Peyer's patch (tissue), 4 donors: ENCODE measurements at regions not wholly inside any gene's neighbourhood (a gene's known extent, or its start where the extent isn't known, plus 50 kb on each side); places are given as distances from the start of the nearest gene placed in this dataset.

ENCODE experiments used
- DNase-seq, 3 donors: peaks; one replicate each; pipeline ENCODE4 v3.0.0-alpha.2; 2017 to 2019
- H3K27ac ChIP-seq, 4 donors: fragments of 200-600 bp; sonication (generic); one replicate each; pipeline ENCODE4 v1.5.1; 2016 to 2019
- H3K27me3 ChIP-seq, 2 donors: fragments of 200-600 bp; sonication (generic); one replicate each; pipeline ENCODE4 v1.5.1; 2019
- H3K36me3 ChIP-seq, 3 donors: fragments of 200-600 bp; sonication (generic); one replicate each; pipeline ENCODE4 v1.5.1; 2016 to 2019
- H3K4me1 ChIP-seq, 4 donors: fragments of 200-600 bp; sonication (generic); one replicate each; pipeline ENCODE4 v1.5.1; 2016 to 2019
- H3K4me3 ChIP-seq, 4 donors: fragments of 200-600 bp; sonication (generic); 1 replicate in 3 of 4; 2 replicates in 1 of 4; pipeline ENCODE4 v1.5.1; 2016 to 2019; ENCODE audit warnings: mild to moderate bottlenecking in 1 of 4
- H3K9me3 ChIP-seq, 4 donors: fragments of 200-600 bp; sonication (generic); one replicate each; pipeline ENCODE4 v1.5.1; 2016 to 2019; ENCODE audit warnings: mild to moderate bottlenecking in 1 of 4
- POLR2A ChIP-seq, 2 donors: fragments of 450-650 bp; IDR thresholded peaks; one replicate each; pipeline ENCODE4 v1.5.1; 2017; ENCODE audit warnings: antibody characterized with exemption in 2 of 2, mild to moderate bottlenecking in 2 of 2, moderate library complexity in 2 of 2
- TF ChIP-seq, protein P1 (sequence below), 6 experiments: fragments of 450-650 bp in 4 of 6; fragments of 200-600 bp in 2 of 6; sonication (generic) in 1 of 6; IDR thresholded peaks; one replicate each; pipeline ENCODE4 v1.5.1; 2017 to 2019; ENCODE audit warnings: antibody characterized with exemption in 6 of 6, mild to moderate bottlenecking in 3 of 6, moderate library complexity in 1 of 6

DNA sequence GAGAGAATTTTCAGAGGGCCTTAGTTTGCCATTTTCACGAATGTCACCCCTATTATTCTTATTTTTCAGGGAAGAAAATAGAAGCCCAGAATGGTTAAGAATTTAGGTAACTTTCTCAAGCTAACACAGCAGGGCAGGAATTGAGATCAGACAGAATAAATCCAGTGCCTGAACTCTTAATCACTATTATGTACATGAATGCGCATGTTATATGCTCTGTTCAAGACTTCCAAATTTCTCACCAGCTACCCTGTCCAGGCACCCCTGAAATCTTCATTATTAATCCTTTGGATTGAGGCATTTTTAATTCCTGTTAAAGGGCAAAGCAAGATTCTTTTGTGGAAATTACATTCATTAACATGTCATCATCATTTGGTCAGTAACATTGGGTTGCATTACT lies 218.4 kb downstream of the ACTR3 start:
- Histone ChIP-seq H3K27ac (no peak overlapping the region), H3K4me1 (no peaks in the 10 kb centered on the region), H3K36me3 (no peaks in the 10 kb centered on the region), H3K9me3 (no peaks in the 10 kb centered on the region), H3K4me3 (no peak overlapping the region), H3K27me3 (no peaks in the 10 kb centered on the region)
- TF ChIP-seq POLR2A (IDR thresholded peaks at IDR 0.05) = no peak
- TF ChIP-seq, protein P1, sequence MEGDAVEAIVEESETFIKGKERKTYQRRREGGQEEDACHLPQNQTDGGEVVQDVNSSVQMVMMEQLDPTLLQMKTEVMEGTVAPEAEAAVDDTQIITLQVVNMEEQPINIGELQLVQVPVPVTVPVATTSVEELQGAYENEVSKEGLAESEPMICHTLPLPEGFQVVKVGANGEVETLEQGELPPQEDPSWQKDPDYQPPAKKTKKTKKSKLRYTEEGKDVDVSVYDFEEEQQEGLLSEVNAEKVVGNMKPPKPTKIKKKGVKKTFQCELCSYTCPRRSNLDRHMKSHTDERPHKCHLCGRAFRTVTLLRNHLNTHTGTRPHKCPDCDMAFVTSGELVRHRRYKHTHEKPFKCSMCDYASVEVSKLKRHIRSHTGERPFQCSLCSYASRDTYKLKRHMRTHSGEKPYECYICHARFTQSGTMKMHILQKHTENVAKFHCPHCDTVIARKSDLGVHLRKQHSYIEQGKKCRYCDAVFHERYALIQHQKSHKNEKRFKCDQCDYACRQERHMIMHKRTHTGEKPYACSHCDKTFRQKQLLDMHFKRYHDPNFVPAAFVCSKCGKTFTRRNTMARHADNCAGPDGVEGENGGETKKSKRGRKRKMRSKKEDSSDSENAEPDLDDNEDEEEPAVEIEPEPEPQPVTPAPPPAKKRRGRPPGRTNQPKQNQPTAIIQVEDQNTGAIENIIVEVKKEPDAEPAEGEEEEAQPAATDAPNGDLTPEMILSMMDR (IDR thresholded peaks at IDR 0.05) = no peak
- no peak for DNase-seq

DNA sequence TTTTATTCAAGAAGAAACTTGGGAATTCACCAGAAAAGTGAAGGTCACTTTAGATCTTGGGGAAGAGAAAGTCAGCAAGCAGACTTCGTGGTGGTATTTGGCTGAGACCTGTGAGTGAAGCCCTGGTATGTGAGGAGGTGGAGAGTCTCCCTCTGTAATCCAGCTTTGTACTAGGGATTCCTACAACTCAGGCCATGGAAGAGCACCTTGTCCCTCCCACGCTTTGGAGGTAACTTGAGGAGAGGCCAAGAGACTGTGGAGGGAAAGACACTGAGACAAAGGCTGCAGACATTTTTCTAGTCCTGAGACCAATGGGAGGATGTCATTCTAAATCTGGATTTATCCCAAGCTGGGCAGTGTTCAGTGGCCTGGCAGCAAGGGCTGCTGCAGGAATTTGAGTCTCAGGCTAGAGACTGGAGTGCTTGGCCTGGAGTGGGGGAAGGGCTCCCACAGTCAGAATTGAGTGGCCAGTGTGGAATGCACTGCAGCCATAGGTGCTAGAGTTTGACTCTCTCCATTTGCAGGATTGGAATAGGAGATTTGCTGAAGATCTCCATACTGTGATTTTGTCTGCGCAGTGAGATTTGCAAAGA lies 219.0 kb downstream of the ACTR3 start:
- no peak for TF ChIP-seq POLR2A (IDR thresholded peaks at IDR 0.05)
- TF ChIP-seq, protein P1 (IDR thresholded peaks at IDR 0.05) = no peak
- Histone ChIP-seq H3K9me3 (no peaks in the 10 kb centered on the region), H3K36me3 (no peaks in the 10 kb centered on the region), H3K4me1 (no peaks in the 10 kb centered on the region), H3K4me3 (no peak overlapping the region), H3K27me3 (no peaks in the 10 kb centered on the region), H3K27ac (no peak overlapping the region)
- DNase-seq = no peak

DNA sequence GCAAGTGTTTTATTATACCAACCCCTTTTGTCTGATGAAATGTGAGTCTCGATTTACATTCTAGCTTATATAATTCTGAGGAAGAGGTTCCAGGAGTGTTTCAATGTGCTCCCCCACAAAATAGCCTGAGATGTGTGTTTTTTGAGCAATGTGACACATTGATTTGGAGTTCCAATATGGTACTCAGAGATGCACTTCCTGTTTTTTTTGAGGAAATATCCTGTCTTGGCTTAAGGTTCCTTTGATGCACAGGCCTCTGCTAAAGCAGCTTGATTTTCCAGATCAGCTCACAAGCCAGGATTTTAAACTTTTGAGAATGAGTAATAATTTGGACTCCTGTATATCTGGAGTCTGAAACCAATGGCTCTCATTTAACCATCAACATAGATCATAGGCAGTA lies 221.4 kb downstream of the ACTR3 start:
- TF ChIP-seq, protein P1 (IDR thresholded peaks at IDR 0.05) = no peak
- TF ChIP-seq POLR2A (IDR thresholded peaks at IDR 0.05) = no peak
- no peak overlapping the region for H3K4me3 ChIP-seq
- H3K36me3 ChIP-seq = no peaks in the 10 kb centered on the region
- no peaks in the 10 kb centered on the region for H3K4me1 ChIP-seq
- H3K27ac ChIP-seq = no peak overlapping the region
- DNase-seq = no peak
- H3K9me3 ChIP-seq = no peaks in the 10 kb centered on the region
- no peaks in the 10 kb centered on the region for H3K27me3 ChIP-seq

DNA sequence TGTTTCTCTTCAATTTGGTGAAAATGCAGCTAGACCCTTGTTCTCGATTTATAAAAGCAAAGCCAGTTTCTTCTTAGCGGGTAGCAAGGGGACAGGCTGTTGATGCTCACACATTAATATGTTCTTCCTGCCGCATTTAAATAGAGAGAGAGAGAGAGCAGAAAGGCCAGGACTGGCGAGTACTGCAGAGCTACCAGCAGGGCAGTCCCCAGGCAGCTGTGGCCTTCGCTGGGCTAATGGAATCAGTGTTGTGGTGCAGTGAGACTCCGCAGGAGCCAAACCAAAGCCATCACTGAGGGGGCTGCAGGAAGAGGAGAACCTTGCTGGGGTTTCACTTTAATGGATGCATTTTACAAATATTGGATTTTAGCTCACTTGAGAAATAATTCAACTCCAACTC lies 223.6 kb downstream of the ACTR3 start:
- H3K27me3 ChIP-seq = no peaks in the 10 kb centered on the region
- H3K36me3 ChIP-seq = no peaks in the 10 kb centered on the region
- no peak for DNase-seq
- H3K27ac ChIP-seq = no peak overlapping the region
- H3K9me3 ChIP-seq = no peaks in the 10 kb centered on the region
- TF ChIP-seq, protein P1 (IDR thresholded peaks at IDR 0.05) = no peak
- TF ChIP-seq POLR2A (IDR thresholded peaks at IDR 0.05) = no peak
- no peak overlapping the region for H3K4me3 ChIP-seq
- no peaks in the 10 kb centered on the region for H3K4me1 ChIP-seq

GRCh38 chr2:114118088-114118487 lies 228.2 kb downstream of the ACTR3 start:
- no peak for DNase-seq
- Histone ChIP-seq H3K36me3 (no peaks in the 10 kb centered on the region), H3K4me1 (peaks cover 0 to 13% (median 0%) of the 10 kb centered on the region in 4 donors), H3K27ac (no peak overlapping the region), H3K9me3 (no peaks in the 10 kb centered on the region), H3K4me3 (no peak overlapping the region), H3K27me3 (no peaks in the 10 kb centered on the region)
- TF ChIP-seq POLR2A (IDR thresholded peaks at IDR 0.05) = no peak

GRCh38 chr2:114119862-114120261 lies 230.0 kb downstream of the ACTR3 start:
- no peak for DNase-seq
- Histone ChIP-seq H3K4me3 (no peak overlapping the region), H3K9me3 (no peaks in the 10 kb centered on the region), H3K27me3 (no peaks in the 10 kb centered on the region), H3K36me3 (no peaks in the 10 kb centered on the region), H3K4me1 (peaks cover 0 to 15% (median 0%) of the 10 kb centered on the region in 4 donors), H3K27ac (peak overlapping the region in 1 of 4 donors; percentile 23)
- TF ChIP-seq, protein P1 (IDR thresholded peaks at IDR 0.05) = no peak
- no peak for TF ChIP-seq POLR2A (IDR thresholded peaks at IDR 0.05)
